GM12878 (cell line): ENCODE measurements at regions not wholly inside any gene's neighbourhood (a gene's known extent, or its start where the extent isn't known, plus 50 kb on each side); places are given as distances from the start of the nearest gene placed in this dataset.

Source experiments
- DPF2 ChIP-seq: fragments of 450-650 bp; IDR thresholded peaks from 2 replicates; pipeline ENCODE4 v1.6.1; 2017; ENCODE audit warnings: mild to moderate bottlenecking
- E4F1 ChIP-seq: fragments of 450-650 bp; IDR thresholded peaks from 2 replicates; pipeline ENCODE4 v1.6.1; 2018; ENCODE audit warnings: borderline replicate concordance, mild to moderate bottlenecking; ENCODE audit not compliant: partially characterized antibody
- JUNB ChIP-seq: IDR thresholded peaks from 2 replicates; pipeline ENCODE4 v1.6.1; 2016; ENCODE audit warnings: antibody characterized with exemption, mild to moderate bottlenecking
- SIN3A ChIP-seq: IDR thresholded peaks from 2 replicates; pipeline ENCODE4 v1.6.1; 2012; ENCODE audit warnings: low read depth, low read length, improper control_type of control experiment
- SMARCA5 ChIP-seq: fragments of 450-650 bp; IDR thresholded peaks from 2 replicates; pipeline ENCODE4 v1.6.1; 2017; ENCODE audit warnings: mild to moderate bottlenecking
- SMC3 ChIP-seq: IDR thresholded peaks from 2 replicates; pipeline ENCODE4 v1.6.1; 2011; ENCODE audit warnings: low read length, improper control_type of control experiment, borderline replicate concordance
- TF ChIP-seq, protein P1 (sequence below): IDR thresholded peaks from 2 replicates; pipeline ENCODE4 v1.6.1; 2011; ENCODE audit warnings: low read depth, mild to moderate bottlenecking, low read length, moderate library complexity, borderline replicate concordance; ENCODE audit errors: extremely low read depth
- TF ChIP-seq, protein P2 (sequence below): fragments of 150-350 bp; IDR thresholded peaks from 2 replicates; pipeline ENCODE4 v1.6.1; 2014; ENCODE audit warnings: mild to moderate bottlenecking, low read depth, low read length
- TF ChIP-seq, protein P3 (sequence below), 3 experiments: IDR thresholded peaks in 2 of 3; conservative IDR thresholded peaks in 1 of 3; 2 replicates each; pipeline ENCODE4 v1.5.1; 2011; ENCODE audit warnings: low read depth in 3 of 3, low read length in 3 of 3, mild to moderate bottlenecking in 3 of 3, control low read depth in 2 of 3, moderate library complexity in 2 of 3, inconsistent platforms in 1 of 3, mixed read lengths in 1 of 3; ENCODE audit not compliant: control insufficient read depth in 2 of 3, insufficient read depth in 1 of 3; ENCODE audit errors: extremely low read depth in 1 of 3

- TF ChIP-seq JUNB (no peak), DPF2 (no peak), SMC3 (no peak), E4F1 (no peak), SMARCA5 (no peak), SIN3A (no peak)
- TF ChIP-seq, protein P1, sequence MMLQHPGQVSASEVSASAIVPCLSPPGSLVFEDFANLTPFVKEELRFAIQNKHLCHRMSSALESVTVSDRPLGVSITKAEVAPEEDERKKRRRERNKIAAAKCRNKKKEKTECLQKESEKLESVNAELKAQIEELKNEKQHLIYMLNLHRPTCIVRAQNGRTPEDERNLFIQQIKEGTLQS: no peak
- TF ChIP-seq, protein P2, sequence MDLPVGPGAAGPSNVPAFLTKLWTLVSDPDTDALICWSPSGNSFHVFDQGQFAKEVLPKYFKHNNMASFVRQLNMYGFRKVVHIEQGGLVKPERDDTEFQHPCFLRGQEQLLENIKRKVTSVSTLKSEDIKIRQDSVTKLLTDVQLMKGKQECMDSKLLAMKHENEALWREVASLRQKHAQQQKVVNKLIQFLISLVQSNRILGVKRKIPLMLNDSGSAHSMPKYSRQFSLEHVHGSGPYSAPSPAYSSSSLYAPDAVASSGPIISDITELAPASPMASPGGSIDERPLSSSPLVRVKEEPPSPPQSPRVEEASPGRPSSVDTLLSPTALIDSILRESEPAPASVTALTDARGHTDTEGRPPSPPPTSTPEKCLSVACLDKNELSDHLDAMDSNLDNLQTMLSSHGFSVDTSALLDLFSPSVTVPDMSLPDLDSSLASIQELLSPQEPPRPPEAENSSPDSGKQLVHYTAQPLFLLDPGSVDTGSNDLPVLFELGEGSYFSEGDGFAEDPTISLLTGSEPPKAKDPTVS: no peak
- TF ChIP-seq, protein P3, sequence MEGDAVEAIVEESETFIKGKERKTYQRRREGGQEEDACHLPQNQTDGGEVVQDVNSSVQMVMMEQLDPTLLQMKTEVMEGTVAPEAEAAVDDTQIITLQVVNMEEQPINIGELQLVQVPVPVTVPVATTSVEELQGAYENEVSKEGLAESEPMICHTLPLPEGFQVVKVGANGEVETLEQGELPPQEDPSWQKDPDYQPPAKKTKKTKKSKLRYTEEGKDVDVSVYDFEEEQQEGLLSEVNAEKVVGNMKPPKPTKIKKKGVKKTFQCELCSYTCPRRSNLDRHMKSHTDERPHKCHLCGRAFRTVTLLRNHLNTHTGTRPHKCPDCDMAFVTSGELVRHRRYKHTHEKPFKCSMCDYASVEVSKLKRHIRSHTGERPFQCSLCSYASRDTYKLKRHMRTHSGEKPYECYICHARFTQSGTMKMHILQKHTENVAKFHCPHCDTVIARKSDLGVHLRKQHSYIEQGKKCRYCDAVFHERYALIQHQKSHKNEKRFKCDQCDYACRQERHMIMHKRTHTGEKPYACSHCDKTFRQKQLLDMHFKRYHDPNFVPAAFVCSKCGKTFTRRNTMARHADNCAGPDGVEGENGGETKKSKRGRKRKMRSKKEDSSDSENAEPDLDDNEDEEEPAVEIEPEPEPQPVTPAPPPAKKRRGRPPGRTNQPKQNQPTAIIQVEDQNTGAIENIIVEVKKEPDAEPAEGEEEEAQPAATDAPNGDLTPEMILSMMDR (IDR thresholded peaks at IDR 0.05 in 2 of 3, conservative IDR thresholded peaks at IDR 0.05 in 1 of 3; ENCODE audit: control insufficient read depth in 2 of 3, extremely low read depth in 1 of 3, insufficient read depth in 1 of 3, low read depth in 3 of 3, low read length in 3 of 3): no peak
Measured at GRCh38 chr3:1513662-1514061, 420.8 kb downstream of the CNTN6 start (continued).
